ENCODE measurements at regions not wholly inside any gene's neighbourhood (a gene's known extent, or its start where the extent isn't known, plus 50 kb on each side); places are given as distances from the start of the nearest gene placed in this dataset.

GRCh38 chr16:6929868-6930267 is 402.8 kb upstream of the RBFOX1 start:
- H3K9me2 ChIP-seq (ENCODE audit: insufficient read depth), result no peaks in the 10 kb centered on the region

GRCh38 chr16:6926762-6927161 is 405.9 kb upstream of the RBFOX1 start:
- no peak for DNase-seq (ENCODE audit: low read depth, low spot score)
- no peak for TF ChIP-seq YY1 (IDR thresholded peaks at IDR 0.05; ENCODE audit: extremely low read depth, insufficient replicate concordance, low read depth, low read length)
- TF ChIP-seq CBX3 (IDR thresholded peaks at IDR 0.05; ENCODE audit: low read depth), result no peak
- no peak for TF ChIP-seq SRF (IDR thresholded peaks at IDR 0.05; ENCODE audit: low read depth)
- TF ChIP-seq MAX (IDR thresholded peaks at IDR 0.05), result no peak
- TF ChIP-seq CEBPB (IDR thresholded peaks at IDR 0.05; ENCODE audit: low read depth), result no peak
- no peak for TF ChIP-seq ZFX (IDR thresholded peaks at IDR 0.05)
- no peak for TF ChIP-seq POLR2A (IDR thresholded peaks at IDR 0.05; ENCODE audit: borderline replicate concordance, extremely low read depth, insufficient read depth, insufficient read length)
- no peak for TF ChIP-seq ELF1 (IDR thresholded peaks at IDR 0.05; ENCODE audit: borderline replicate concordance, low read depth)
- TF ChIP-seq EZH2phosphoT487 (IDR thresholded peaks at IDR 0.05; ENCODE audit: borderline replicate concordance), result no peak
- TF ChIP-seq FOSL1 (IDR thresholded peaks at IDR 0.05; ENCODE audit: low read depth), result no peak
- TF ChIP-seq POLR2AphosphoS5 (IDR thresholded peaks at IDR 0.05; ENCODE audit: low read depth, low read length), result no peak
- no peak for TF ChIP-seq ZBTB33 (IDR thresholded peaks at IDR 0.05; ENCODE audit: extremely low read depth, insufficient replicate concordance, low read length)

More at GRCh38 chr16:6929868-6930267, 402.8 kb upstream of the RBFOX1 start:
- POLR2A ChIA-PET, result no interaction called here
- no peak for DNase-seq (ENCODE audit: low read depth, low spot score)
- no peak overlapping the region for H3K27ac ChIP-seq (ENCODE audit: low read depth, low read length)
- intact Hi-C loops (cut with micrococcal nuclease), result no loop called here
- H4K20me1 ChIP-seq (ENCODE audit: insufficient read depth), result no peaks in the 10 kb centered on the region
- TF ChIP-seq ZBTB33 (IDR thresholded peaks at IDR 0.05; ENCODE audit: extremely low read depth, insufficient replicate concordance, low read length) (no peak), EZH2 (IDR thresholded peaks at IDR 0.05) (no peak), SP1 (IDR thresholded peaks at IDR 0.05; ENCODE audit: low read depth) (no peak), FOSL1 (IDR thresholded peaks at IDR 0.05; ENCODE audit: low read depth) (no peak), JUND (IDR thresholded peaks at IDR 0.05) (no peak), CEBPB (IDR thresholded peaks at IDR 0.05; ENCODE audit: low read depth) (no peak), CBX3 (IDR thresholded peaks at IDR 0.05; ENCODE audit: low read depth) (no peak), ELF1 (IDR thresholded peaks at IDR 0.05; ENCODE audit: borderline replicate concordance, low read depth) (no peak)
- H3K4me1 ChIP-seq (ENCODE audit: control insufficient read depth in 1 of 2, insufficient read depth in 2 of 2, low read length in 2 of 2), result no peaks in the 10 kb centered on the region
- H3K27me3 ChIP-seq (ENCODE audit: insufficient read depth, low read length), result no peaks in the 10 kb centered on the region
- H3K36me3 ChIP-seq (ENCODE audit: control insufficient read depth in 1 of 2, insufficient read depth in 2 of 2, low read length in 2 of 2), result no peaks in the 10 kb centered on the region
- H3K9ac ChIP-seq (ENCODE audit: low read length), result no peak overlapping the region
- H3K9me3 ChIP-seq (ENCODE audit: control insufficient read depth in 1 of 2, insufficient read depth in 1 of 2, low read depth in 1 of 2, low read length in 2 of 2), result no peaks in the 10 kb centered on the region
- CTCF ChIA-PET, result no interaction called here
- no peak overlapping the region for H2AFZ ChIP-seq (ENCODE audit: low read depth, low read length, poor library complexity, severe bottlenecking)
- no peak for ATAC-seq
- no peaks in the 10 kb centered on the region for H3K79me2 ChIP-seq (ENCODE audit: insufficient read depth, low read length)
- H3K4me3 ChIP-seq (replicated peaks in 1 of 2; ENCODE audit: low read depth in 1 of 2, low read length in 2 of 2), result no peak overlapping the region
- no TSS peak for BruUV-seq (replicated peaks)
- RAD21 ChIA-PET (ENCODE audit: low non-redundant PET in 1 of 2, low total read pairs in 2 of 2, uncharacterized antibody in 2 of 2, unreplicated experiment in 2 of 2), result no interaction called here
- no peak overlapping the region for H3K4me2 ChIP-seq (ENCODE audit: low read length)

More at GRCh38 chr16:6926762-6927161, 405.9 kb upstream of the RBFOX1 start:
- Histone ChIP-seq H3K4me3 (replicated peaks in 1 of 2; ENCODE audit: low read depth in 1 of 2, low read length in 2 of 2) (no peak overlapping the region), H3K27ac (ENCODE audit: low read depth, low read length) (no peak overlapping the region), H3K9ac (ENCODE audit: low read length) (no peak overlapping the region), H4K20me1 (ENCODE audit: insufficient read depth) (no peaks in the 10 kb centered on the region), H3K27me3 (ENCODE audit: insufficient read depth, low read length) (no peaks in the 10 kb centered on the region), H2AFZ (ENCODE audit: low read depth, low read length, poor library complexity, severe bottlenecking) (no peak overlapping the region), H3K9me3 (ENCODE audit: control insufficient read depth in 1 of 2, insufficient read depth in 1 of 2, low read depth in 1 of 2, low read length in 2 of 2) (no peaks in the 10 kb centered on the region), H3K36me3 (ENCODE audit: control insufficient read depth in 1 of 2, insufficient read depth in 2 of 2, low read length in 2 of 2) (no peaks in the 10 kb centered on the region), H3K4me1 (ENCODE audit: control insufficient read depth in 1 of 2, insufficient read depth in 2 of 2, low read length in 2 of 2) (no peaks in the 10 kb centered on the region), H3K9me2 (ENCODE audit: insufficient read depth) (no peaks in the 10 kb centered on the region), H3K79me2 (ENCODE audit: insufficient read depth, low read length) (no peaks in the 10 kb centered on the region), H3K4me2 (ENCODE audit: low read length) (no peak overlapping the region)
- POLR2A ChIA-PET, result no interaction called here
- RAD21 ChIA-PET (ENCODE audit: low non-redundant PET in 1 of 2, low total read pairs in 2 of 2, uncharacterized antibody in 2 of 2, unreplicated experiment in 2 of 2), result no interaction called here
- ATAC-seq, result no peak
- no TSS peak for BruUV-seq (replicated peaks)
- CTCF ChIA-PET, result no interaction called here
- intact Hi-C loops (cut with micrococcal nuclease), result no loop called here
